GM19372 (cell line): ENCODE measurements at regions not wholly inside any gene's neighbourhood (a gene's known extent, or its start where the extent isn't known, plus 50 kb on each side); places are given as distances from the start of the nearest gene placed in this dataset.

ENCODE experiments used
- ATAC-seq: cut with Tn5 transposase; IDR thresholded peaks from one replicate; pipeline ENCODE4 v1.9.1; 2021; ENCODE audit warnings: mild to moderate bottlenecking, low read depth, moderate library complexity; ENCODE audit not compliant: unreplicated experiment

- ATAC-seq = no peak
Observed at GRCh38 chr2:196341277-196341841, 170.0 kb upstream of the STK17B start.

DNA sequence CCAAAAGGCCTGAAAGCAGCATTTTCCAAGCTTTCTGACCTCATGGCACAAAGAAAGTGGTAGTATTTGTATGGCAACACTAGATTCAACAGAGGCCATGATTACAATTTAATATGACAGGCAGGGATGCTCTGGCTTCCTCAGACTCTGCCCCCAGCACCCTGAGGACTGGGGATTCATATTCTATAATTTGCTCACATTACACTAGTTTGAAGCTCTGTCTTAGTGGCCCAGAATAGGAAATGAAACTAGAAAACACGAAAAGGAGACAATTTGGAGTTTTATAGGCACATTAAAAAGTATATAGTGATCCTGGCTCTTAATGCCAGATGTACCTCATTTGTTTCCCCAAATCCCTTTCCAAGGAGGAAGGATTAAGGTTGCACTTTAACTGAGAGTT lies 173.0 kb upstream of the STK17B start:
- no peak for ATAC-seq

DNA sequence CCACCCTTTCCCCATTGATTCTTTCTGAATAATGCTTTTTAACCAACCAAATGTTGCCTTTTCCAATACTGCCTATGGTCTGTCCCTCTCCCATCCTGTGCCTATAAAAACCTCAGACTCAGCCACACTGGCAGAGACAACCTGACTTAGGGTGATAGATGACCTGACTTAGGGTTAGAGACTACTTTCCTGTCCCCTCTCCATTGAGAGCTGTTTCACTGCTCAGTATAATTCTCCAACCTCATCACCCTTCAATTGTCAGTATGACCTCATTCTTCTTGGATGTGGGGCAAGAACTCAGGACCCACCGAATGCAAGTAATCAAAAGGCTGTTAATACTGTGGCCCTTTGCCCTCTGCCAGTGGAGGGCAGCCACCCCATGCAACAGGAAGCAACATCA lies 182.3 kb upstream of the STK17B start:
- no peak for ATAC-seq

DNA sequence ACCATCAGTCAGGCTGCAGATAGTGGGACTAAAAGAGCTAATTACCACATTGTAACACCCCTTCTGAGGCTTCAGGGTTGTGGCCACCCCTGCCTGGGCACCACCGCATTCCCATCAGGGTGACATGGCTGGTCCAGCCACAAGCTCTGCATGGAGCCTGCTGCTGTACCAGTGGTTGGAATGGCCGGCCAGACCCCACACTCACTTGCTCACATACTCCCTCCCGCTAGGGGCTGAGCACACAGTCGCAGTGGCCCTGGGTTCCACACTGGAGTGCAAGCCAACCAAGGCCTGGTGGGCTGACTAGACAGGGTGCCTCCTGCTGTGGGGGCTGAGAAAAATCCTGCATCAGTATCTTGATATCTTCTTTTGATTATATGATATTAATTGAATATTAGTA lies 182.8 kb upstream of the STK17B start:
- ATAC-seq = no peak

GRCh38 chr2:196356332-196356731 lies 185.0 kb upstream of the STK17B start:
- no peak for ATAC-seq

DNA sequence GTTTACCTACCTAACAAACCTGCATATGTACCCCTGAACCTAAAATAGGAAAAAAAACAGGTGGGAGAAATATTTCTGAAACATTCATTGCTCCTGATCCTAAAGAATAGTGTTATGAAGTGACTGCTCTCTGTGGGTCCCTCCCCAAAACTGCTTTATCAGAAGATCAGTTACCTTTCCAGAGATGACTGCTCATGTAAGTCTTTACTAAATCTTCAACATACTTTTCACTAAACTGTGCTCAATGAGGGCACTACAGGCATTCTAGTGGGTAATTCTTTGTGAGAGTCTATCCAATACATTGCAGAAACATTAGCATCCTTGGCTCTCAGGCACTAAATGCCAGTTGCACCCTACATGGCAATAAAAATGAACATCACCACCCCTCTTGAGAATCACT lies 189.3 kb upstream of the STK17B start:
- no peak for ATAC-seq

DNA sequence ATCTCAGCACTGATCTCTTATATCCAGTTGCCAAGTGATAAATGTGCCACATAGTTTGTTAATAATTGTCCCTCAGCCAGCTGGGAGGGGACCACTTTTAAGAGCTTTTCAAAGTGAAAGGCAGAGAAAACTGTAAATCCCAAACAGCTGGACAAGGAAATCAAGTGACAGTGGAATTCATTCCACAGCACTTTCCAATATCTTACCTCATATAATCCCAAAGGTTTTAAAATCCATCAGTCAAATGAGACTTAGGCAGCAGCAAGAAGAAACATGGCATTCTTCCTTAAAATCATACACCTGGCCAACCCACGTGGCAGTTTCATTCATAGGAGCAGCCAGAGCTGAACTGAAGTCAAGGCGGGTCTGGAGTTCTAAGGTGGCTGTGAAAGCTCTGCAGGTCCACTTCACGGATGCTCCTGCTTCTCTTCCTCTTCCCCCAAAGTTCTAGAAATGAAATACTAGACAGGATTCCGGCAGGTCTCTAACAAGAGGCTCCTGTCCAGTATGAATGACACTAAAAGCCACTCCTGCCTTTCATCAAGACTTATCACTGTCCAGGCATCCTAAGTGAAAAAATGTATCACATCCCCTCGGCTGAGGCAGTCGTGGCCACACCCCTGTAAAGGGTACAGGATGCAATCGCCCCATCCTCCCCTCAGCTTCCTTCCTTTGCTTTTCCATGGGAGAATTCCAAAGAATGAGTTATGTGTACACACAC lies 190.4 kb upstream of the STK17B start:
- no peak for ATAC-seq

DNA sequence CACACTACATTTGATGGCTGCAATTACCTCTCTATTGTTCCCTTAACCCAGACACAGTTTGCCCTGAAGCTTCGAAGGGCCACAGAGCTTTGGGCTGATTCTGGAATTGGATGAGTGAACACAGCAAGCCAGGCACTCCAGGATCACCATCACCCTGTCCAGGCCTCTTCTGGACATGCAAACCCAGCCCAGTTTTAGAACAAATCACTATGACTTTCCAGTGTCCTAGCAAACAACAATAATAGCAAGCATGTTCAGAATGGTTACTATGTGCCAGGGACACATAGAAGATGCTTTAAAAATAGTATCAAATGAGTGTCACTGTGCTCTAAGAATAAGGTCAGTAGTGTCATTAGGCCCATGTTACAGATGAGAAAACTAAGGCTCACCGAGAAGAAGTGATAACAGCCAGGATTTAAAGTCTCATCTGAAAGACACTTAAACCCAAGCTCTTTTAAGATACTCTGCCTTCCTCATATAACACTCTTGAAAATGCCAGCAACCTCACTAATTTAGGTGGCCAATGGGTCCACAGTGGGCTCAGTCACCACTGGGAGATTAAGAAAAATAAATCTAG lies 191.7 kb upstream of the STK17B start:
- ATAC-seq = no peak

DNA sequence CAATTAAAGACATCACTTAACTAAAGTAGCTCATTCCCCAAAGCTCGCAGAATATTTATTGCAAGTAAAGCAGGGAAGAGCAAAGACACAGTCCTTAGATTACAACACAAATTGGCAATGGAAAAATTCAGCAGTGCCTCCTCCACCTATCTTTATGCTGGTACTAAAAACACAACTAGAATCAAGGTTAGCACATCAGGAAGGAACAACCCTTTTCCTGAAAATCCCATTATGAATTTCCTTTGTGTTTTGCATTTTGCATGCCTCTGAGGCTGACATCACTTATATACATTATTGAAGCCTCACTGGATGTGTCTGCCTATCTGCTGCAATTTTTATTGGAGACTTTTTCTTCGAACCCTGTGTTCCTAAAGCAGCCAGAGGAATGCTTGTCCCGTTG lies 193.8 kb upstream of the STK17B start:
- no peak for ATAC-seq

DNA sequence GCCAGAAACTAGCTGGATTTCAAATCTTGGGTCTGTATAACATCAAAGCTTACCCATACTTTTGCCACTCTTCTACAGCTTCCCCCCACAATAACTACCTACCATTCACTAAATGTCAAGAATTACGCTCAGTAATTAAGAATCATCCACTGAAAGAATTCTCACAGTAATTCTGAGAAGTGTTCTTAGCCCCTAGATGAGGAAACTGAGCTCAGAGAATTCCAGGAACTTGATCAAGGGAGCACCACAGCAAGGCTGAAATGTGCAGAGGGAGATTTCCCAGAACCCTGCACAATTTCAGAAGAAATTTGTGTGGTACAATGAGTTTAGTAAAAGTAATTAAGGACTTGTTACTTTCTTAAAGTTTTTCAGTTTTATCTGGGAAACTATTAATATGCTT lies 194.5 kb upstream of the STK17B start:
- ATAC-seq = no peak

DNA sequence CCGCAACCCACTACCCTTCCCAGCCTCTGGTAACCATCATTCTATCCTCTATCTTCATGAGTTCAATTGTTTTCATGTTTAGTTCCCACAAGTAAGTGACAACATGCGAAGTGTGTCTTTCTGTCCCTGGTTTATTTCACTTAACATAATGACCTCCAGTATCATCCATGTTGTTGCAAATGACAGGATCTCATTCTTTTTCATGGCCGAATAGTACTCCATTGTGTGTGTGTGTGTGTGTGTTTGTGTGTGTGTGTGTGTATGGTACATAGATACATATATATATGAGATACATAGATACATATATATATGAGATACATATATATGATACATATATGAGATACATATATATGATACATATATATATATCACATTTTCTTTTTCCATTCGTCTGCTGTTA lies 196.3 kb upstream of the STK17B start:
- no peak for ATAC-seq

- ATAC-seq = no peak
Observed at GRCh38 chr2:196368546-196369225, 197.3 kb upstream of the STK17B start.

GRCh38 chr2:196369967-196370366 lies 198.6 kb upstream of the STK17B start:
- ATAC-seq = no peak

- no peak for ATAC-seq
Observed at GRCh38 chr2:196370381-196370780, 199.0 kb upstream of the STK17B start.

GRCh38 chr2:196372276-196372809 lies 201.0 kb upstream of the STK17B start:
- ATAC-seq = no peak

DNA sequence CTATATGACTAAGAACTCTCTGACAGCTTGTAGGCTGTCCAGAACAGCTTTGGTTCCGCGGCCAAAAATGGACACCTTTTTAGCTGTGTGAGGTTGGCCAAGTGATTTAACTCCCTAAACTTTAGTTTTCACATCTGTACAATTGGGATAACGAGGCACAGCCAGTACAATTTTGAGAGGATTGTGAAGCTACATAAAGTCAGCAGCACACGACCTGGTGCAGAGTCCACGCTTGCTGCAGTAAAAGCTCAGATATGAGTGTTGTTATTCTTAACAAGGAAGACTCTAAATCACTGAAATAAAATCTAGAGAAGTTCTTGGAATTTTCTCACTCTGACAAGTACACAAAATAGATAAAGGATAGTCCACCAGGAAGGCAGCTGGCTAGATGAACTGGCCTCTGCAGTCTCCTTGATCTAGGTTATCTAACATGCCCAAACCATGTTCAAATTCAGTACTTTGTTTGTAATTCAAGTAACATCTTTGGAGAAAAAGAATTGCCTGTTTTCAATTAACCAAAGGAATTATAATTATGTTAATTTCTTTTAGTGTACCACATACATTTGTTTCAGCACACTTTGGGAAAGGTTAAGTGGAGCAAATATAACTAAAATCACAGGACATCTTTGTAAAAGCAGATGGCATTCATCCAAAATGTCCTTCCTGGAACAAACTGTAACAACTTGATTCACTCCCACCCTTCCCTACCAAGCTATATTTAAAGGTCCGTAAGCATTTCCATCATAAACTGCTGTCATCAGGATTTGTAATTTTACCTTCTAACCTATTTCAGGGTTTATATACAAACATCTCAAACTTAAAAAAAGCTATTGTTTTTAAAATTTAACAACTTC lies 201.7 kb upstream of the STK17B start:
- no peak for ATAC-seq

DNA sequence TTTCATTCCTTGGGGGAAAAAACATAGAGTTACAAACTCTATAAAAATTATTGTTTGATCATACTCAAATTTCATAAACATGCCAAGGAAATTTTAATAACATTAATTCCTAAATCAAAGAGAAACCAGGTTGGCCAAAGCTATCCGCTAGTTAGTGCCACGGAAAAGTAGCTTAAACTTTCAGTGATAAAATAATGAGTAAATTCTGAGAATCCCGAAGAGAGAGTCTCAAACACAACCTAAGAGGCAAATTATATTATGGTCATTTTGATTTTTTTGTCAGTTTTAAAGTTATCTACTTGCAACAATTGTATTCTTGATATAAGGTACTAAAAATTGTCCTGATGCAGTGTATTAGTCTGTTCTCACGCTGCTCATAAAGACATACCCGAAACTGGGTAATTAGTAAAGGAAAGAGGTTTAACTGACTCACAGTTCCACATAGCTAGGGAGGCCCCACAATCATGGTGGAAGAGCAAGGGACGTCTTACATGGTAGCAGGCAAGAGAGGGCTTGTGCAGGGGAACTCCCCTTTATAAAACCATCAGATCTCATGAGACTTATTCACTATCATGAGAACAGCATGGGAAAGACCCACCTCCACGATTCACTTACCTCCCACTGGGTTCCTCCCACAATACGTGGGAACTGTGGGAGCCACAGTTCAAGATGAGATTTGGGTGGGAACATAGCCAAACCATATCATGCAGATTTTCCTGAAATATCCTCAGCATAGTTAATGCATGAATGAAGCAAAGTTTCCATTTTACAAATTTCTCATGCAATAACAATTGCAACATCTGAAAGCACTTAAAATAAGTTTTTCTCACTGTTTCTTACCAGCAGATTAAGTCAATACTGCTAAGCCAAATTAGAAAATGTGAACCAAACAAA lies 205.9 kb upstream of the STK17B start:
- ATAC-seq = peak; percentile 62

GRCh38 chr2:196379600-196379999 lies 208.2 kb upstream of the STK17B start:
- no peak for ATAC-seq

- no peak for ATAC-seq
Observed at GRCh38 chr2:196380098-196380497, 208.7 kb upstream of the STK17B start.
